A549 (cell line): ENCODE measurements at regions not wholly inside any gene's neighbourhood (a gene's known extent, or its start where the extent isn't known, plus 50 kb on each side); places are given as distances from the start of the nearest gene placed in this dataset.
"Not testable (repeated sequence)": the region's sequence is repeated elsewhere in the genome, so short reads cannot be mapped to it uniquely, and the experiment has no call there.

Experiments
- BHLHE40 ChIP-seq: IDR thresholded peaks from 2 replicates; pipeline ENCODE4 v1.6.1; 2012; ENCODE audit warnings: low read depth, low read length, inconsistent platforms
- CBX8 ChIP-seq: fragments of 200-600 bp; sonication (generic); IDR thresholded peaks from 2 replicates; pipeline ENCODE4 v1.6.1; 2016
- POLR2A ChIP-seq: IDR thresholded peaks from 2 replicates; pipeline ENCODE4 v1.6.1; 2012; ENCODE audit warnings: mild to moderate bottlenecking, low read length
- RCOR1 ChIP-seq: fragments of 150-350 bp; IDR thresholded peaks from 2 replicates; pipeline ENCODE4 v1.6.1; 2014; ENCODE audit warnings: antibody characterized with exemption, low read length, low read depth
- TF ChIP-seq, protein P1 (sequence below): fragments of >200 bp; sonication (Bioruptor Twin); formaldehyde crosslinking; IDR thresholded peaks from 3 replicates; pipeline ENCODE4 v1.5.1; 2016
- TF ChIP-seq, protein P2 (sequence below): IDR thresholded peaks from 2 replicates; pipeline ENCODE4 v1.6.1; 2012

DNA sequence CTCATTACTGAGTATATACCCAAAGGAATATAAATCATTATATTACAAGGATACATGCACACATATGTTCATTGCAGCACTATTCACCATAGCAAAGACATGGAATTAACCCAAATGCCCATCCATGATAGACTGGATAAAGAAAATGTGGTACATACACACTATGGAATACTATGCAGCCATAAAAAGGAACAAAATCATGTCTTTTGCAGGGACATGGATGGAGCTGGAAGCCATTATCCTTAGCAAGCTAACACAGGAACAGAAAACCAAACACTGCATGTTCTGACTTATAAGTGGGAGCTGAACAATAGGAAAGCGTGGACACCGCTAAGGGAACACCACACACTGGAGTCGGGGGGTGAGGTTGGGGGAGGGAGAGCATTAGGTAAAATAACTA is 236.7 kb upstream of the NFIA start:
- not testable (repeated sequence) for TF ChIP-seq POLR2A, BHLHE40, RCOR1, CBX8
- TF ChIP-seq, protein P1, sequence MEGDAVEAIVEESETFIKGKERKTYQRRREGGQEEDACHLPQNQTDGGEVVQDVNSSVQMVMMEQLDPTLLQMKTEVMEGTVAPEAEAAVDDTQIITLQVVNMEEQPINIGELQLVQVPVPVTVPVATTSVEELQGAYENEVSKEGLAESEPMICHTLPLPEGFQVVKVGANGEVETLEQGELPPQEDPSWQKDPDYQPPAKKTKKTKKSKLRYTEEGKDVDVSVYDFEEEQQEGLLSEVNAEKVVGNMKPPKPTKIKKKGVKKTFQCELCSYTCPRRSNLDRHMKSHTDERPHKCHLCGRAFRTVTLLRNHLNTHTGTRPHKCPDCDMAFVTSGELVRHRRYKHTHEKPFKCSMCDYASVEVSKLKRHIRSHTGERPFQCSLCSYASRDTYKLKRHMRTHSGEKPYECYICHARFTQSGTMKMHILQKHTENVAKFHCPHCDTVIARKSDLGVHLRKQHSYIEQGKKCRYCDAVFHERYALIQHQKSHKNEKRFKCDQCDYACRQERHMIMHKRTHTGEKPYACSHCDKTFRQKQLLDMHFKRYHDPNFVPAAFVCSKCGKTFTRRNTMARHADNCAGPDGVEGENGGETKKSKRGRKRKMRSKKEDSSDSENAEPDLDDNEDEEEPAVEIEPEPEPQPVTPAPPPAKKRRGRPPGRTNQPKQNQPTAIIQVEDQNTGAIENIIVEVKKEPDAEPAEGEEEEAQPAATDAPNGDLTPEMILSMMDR = not testable (repeated sequence)
- TF ChIP-seq, protein P2, sequence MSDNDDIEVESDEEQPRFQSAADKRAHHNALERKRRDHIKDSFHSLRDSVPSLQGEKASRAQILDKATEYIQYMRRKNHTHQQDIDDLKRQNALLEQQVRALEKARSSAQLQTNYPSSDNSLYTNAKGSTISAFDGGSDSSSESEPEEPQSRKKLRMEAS = not testable (repeated sequence)
